ES-I3 (cell line): ENCODE measurements at regions not wholly inside any gene's neighbourhood (a gene's known extent, or its start where the extent isn't known, plus 50 kb on each side); places are given as distances from the start of the nearest gene placed in this dataset.

ENCODE experiments used
- H3K36me3 ChIP-seq: 2 replicates; pipeline ENCODE4 v1.6.1; 2013; ENCODE audit warnings: mild to moderate bottlenecking, low read length, control low read depth, moderate library complexity; ENCODE audit not compliant: insufficient read depth
- H3K4me1 ChIP-seq: 2 replicates; pipeline ENCODE4 v1.6.1; 2013; ENCODE audit warnings: mild to moderate bottlenecking, control low read depth, low read length; ENCODE audit not compliant: insufficient read depth
- H3K9ac ChIP-seq: 2 replicates; pipeline ENCODE4 v1.6.1; 2013; ENCODE audit warnings: low read depth, mild to moderate bottlenecking, low read length, moderate library complexity
- H3K9me3 ChIP-seq: 2 replicates; pipeline ENCODE4 v1.6.1; 2013; ENCODE audit warnings: mild to moderate bottlenecking, low read length, moderate library complexity; ENCODE audit not compliant: control insufficient read depth, insufficient read depth

GRCh38 chr2:176544557-176544956, 275.3 kb downstream of the MTX2 start:
- H3K36me3 ChIP-seq, result no peaks in the 10 kb centered on the region
- H3K4me1 ChIP-seq, result peaks cover 4% of the 10 kb centered on the region; the same call in 1 of the 2 replicates
- no peak overlapping the region for H3K9ac ChIP-seq
- H3K9me3 ChIP-seq, result no peaks in the 10 kb centered on the region

- H3K9ac ChIP-seq, result no peak overlapping the region
- no peaks in the 10 kb centered on the region for H3K36me3 ChIP-seq
- H3K9me3 ChIP-seq, result no peaks in the 10 kb centered on the region
- peaks cover 4% of the 10 kb centered on the region; the same call in 1 of the 2 replicates for H3K4me1 ChIP-seq
Observed at GRCh38 chr2:176544991-176545956, 276.0 kb downstream of the MTX2 start.

GRCh38 chr2:176546550-176546949, 277.3 kb downstream of the MTX2 start:
- peaks cover 4% of the 10 kb centered on the region; the same call in 1 of the 2 replicates for H3K4me1 ChIP-seq
- no peak overlapping the region for H3K9ac ChIP-seq
- no peaks in the 10 kb centered on the region for H3K36me3 ChIP-seq
- H3K9me3 ChIP-seq, result no peaks in the 10 kb centered on the region

GRCh38 chr2:176552501-176553135, 283.4 kb downstream of the MTX2 start:
- Histone ChIP-seq H3K36me3 (no peaks in the 10 kb centered on the region), H3K4me1 (no peaks in the 10 kb centered on the region), H3K9ac (no peak overlapping the region), H3K9me3 (no peaks in the 10 kb centered on the region)

- Histone ChIP-seq H3K4me1 (no peaks in the 10 kb centered on the region), H3K9me3 (no peaks in the 10 kb centered on the region), H3K36me3 (no peaks in the 10 kb centered on the region), H3K9ac (peak overlapping the region; percentile 58; the same call in 1 of the 2 replicates)
Observed at GRCh38 chr2:176553685-176554100, 284.5 kb downstream of the MTX2 start.

- Histone ChIP-seq H3K9me3 (no peaks in the 10 kb centered on the region), H3K4me1 (no peaks in the 10 kb centered on the region), H3K9ac (peak overlapping the region; percentile 58; the same call in 1 of the 2 replicates), H3K36me3 (no peaks in the 10 kb centered on the region)
Observed at GRCh38 chr2:176554101-176555048, 285.1 kb downstream of the MTX2 start.

GRCh38 chr2:176555112-176555511, 285.9 kb downstream of the MTX2 start:
- H3K9ac ChIP-seq, result no peak overlapping the region
- no peaks in the 10 kb centered on the region for H3K9me3 ChIP-seq
- no peaks in the 10 kb centered on the region for H3K4me1 ChIP-seq
- H3K36me3 ChIP-seq, result no peaks in the 10 kb centered on the region

GRCh38 chr2:176555781-176556180, 286.5 kb downstream of the MTX2 start:
- Histone ChIP-seq H3K4me1 (no peaks in the 10 kb centered on the region), H3K36me3 (no peaks in the 10 kb centered on the region), H3K9me3 (no peaks in the 10 kb centered on the region), H3K9ac (no peak overlapping the region)

GRCh38 chr2:176556373-176556772, 287.1 kb downstream of the MTX2 start:
- Histone ChIP-seq H3K9me3 (no peaks in the 10 kb centered on the region), H3K9ac (no peak overlapping the region), H3K36me3 (no peaks in the 10 kb centered on the region), H3K4me1 (no peaks in the 10 kb centered on the region)

- H3K9ac ChIP-seq, result no peak overlapping the region
- no peaks in the 10 kb centered on the region for H3K36me3 ChIP-seq
- H3K4me1 ChIP-seq, result no peaks in the 10 kb centered on the region
- H3K9me3 ChIP-seq, result no peaks in the 10 kb centered on the region
Observed at GRCh38 chr2:176557821-176558220, 288.6 kb downstream of the MTX2 start.

- Histone ChIP-seq H3K9me3 (no peaks in the 10 kb centered on the region), H3K9ac (no peak overlapping the region), H3K4me1 (no peaks in the 10 kb centered on the region), H3K36me3 (no peaks in the 10 kb centered on the region)
Observed at GRCh38 chr2:176558574-176559140, 289.4 kb downstream of the MTX2 start.

GRCh38 chr2:176560296-176560695, 291.1 kb downstream of the MTX2 start:
- H3K36me3 ChIP-seq, result no peaks in the 10 kb centered on the region
- no peaks in the 10 kb centered on the region for H3K4me1 ChIP-seq
- no peak overlapping the region for H3K9ac ChIP-seq
- no peaks in the 10 kb centered on the region for H3K9me3 ChIP-seq

- Histone ChIP-seq H3K9me3 (no peaks in the 10 kb centered on the region), H3K9ac (no peak overlapping the region), H3K36me3 (no peaks in the 10 kb centered on the region), H3K4me1 (no peaks in the 10 kb centered on the region)
Observed at GRCh38 chr2:176561706-176562105, 292.5 kb downstream of the MTX2 start.
